H9 (cell line): ENCODE measurements at regions not wholly inside any gene's neighbourhood (a gene's known extent, or its start where the extent isn't known, plus 50 kb on each side); places are given as distances from the start of the nearest gene placed in this dataset.

Experiments
- DNase-seq: peaks from one replicate; pipeline ENCODE4 v3.0.0-alpha.2; 2017
- H2AFZ ChIP-seq: one replicate; pipeline ENCODE4 v1.6.1; 2013; ENCODE audit warnings: mild to moderate bottlenecking, low read length, control low read depth, moderate library complexity
- H2AK5ac ChIP-seq: 2 replicates; pipeline ENCODE4 v1.6.1; 2013; ENCODE audit warnings: low read length, control low read depth, mixed read lengths; ENCODE audit not compliant: insufficient read length
- H2BK120ac ChIP-seq: one replicate; pipeline ENCODE4 v1.6.1; 2013; ENCODE audit warnings: low read depth, mild to moderate bottlenecking, low read length, control low read depth, inconsistent platforms; ENCODE audit not compliant: poor library complexity, severe bottlenecking
- H2BK12ac ChIP-seq: 2 replicates; pipeline ENCODE4 v1.6.1; 2013; ENCODE audit warnings: low read length, control low read depth, mixed read lengths, low read depth; ENCODE audit not compliant: insufficient read length
- H2BK15ac ChIP-seq: 2 replicates; pipeline ENCODE4 v1.6.1; 2013; ENCODE audit warnings: low read depth, low read length, control low read depth
- H2BK20ac ChIP-seq: one replicate; pipeline ENCODE4 v1.6.1; 2013; ENCODE audit warnings: low read depth, mild to moderate bottlenecking, low read length, control low read depth, inconsistent platforms; ENCODE audit not compliant: poor library complexity, severe bottlenecking
- H2BK5ac ChIP-seq: 2 replicates; pipeline ENCODE4 v1.6.1; 2013; ENCODE audit warnings: low read length, control low read depth, mixed read lengths; ENCODE audit not compliant: insufficient read length
- H3K14ac ChIP-seq: 2 replicates; pipeline ENCODE4 v1.6.1; 2013; ENCODE audit warnings: low read length, control low read depth; ENCODE audit not compliant: insufficient read depth
- H3K18ac ChIP-seq: 2 replicates; pipeline ENCODE4 v1.6.1; 2013; ENCODE audit warnings: low read depth, mild to moderate bottlenecking, mixed read lengths, low read length, control low read depth; ENCODE audit not compliant: insufficient read length
- H3K23ac ChIP-seq: 2 replicates; pipeline ENCODE4 v1.6.1; 2013; ENCODE audit warnings: low read length, control low read depth, mixed read lengths, low read depth; ENCODE audit not compliant: insufficient read length
- H3K23me2 ChIP-seq: 2 replicates; pipeline ENCODE4 v1.6.1; 2013; ENCODE audit warnings: low read depth, mild to moderate bottlenecking, mixed read lengths, low read length, control low read depth; ENCODE audit not compliant: insufficient read length, poor library complexity, severe bottlenecking
- H3K27ac ChIP-seq: 2 replicates; pipeline ENCODE4 v1.5.1; 2013; ENCODE audit warnings: low read length, control low read depth, mixed read lengths, low read depth; ENCODE audit not compliant: insufficient read length
- H3K27me3 ChIP-seq: 2 replicates; pipeline ENCODE4 v1.6.1; 2013; ENCODE audit warnings: low read length, control low read depth, inconsistent platforms; ENCODE audit not compliant: insufficient read depth
- H3K4ac ChIP-seq: 2 replicates; pipeline ENCODE4 v1.6.1; 2013; ENCODE audit warnings: low read depth, mild to moderate bottlenecking, control low read depth, inconsistent platforms, low read length, moderate library complexity
- H3K4me1 ChIP-seq: 2 replicates; pipeline ENCODE4 v1.6.1; 2013; ENCODE audit warnings: low read length, control low read depth, inconsistent platforms; ENCODE audit not compliant: insufficient read depth
- H3K4me2 ChIP-seq: 2 replicates; pipeline ENCODE4 v1.6.1; 2013; ENCODE audit warnings: low read length, control low read depth, mixed read lengths; ENCODE audit not compliant: insufficient read length, insufficient read depth
- H3K56ac ChIP-seq: 2 replicates; pipeline ENCODE4 v1.6.1; 2013; ENCODE audit warnings: low read depth, mild to moderate bottlenecking, mixed read lengths, low read length, control low read depth; ENCODE audit not compliant: insufficient read length
- H3K79me1 ChIP-seq: 2 replicates; pipeline ENCODE4 v1.6.1; 2013; ENCODE audit warnings: low read depth, mild to moderate bottlenecking, moderate library complexity, low read length, control low read depth, inconsistent platforms; ENCODE audit not compliant: insufficient read depth, poor library complexity, severe bottlenecking
- H3K79me2 ChIP-seq: 2 replicates; pipeline ENCODE4 v1.6.1; 2013; ENCODE audit warnings: low read length, control low read depth, inconsistent platforms; ENCODE audit not compliant: insufficient read depth
- H3K9ac ChIP-seq: 2 replicates; pipeline ENCODE4 v1.6.1; 2013; ENCODE audit warnings: low read length, control low read depth, mixed read lengths; ENCODE audit not compliant: insufficient read length; ENCODE audit errors: extremely low read depth
- H3K9me3 ChIP-seq: one replicate; pipeline ENCODE4 v1.6.1; 2013; ENCODE audit warnings: low read depth, low read length, inconsistent platforms; ENCODE audit not compliant: control insufficient read depth
- H3T11ph ChIP-seq: one replicate; pipeline ENCODE4 v1.6.1; 2013; ENCODE audit warnings: mild to moderate bottlenecking, low read length, control low read depth, inconsistent platforms
- H4K20me1 ChIP-seq: one replicate; pipeline ENCODE4 v1.6.1; 2013; ENCODE audit not compliant: control insufficient read depth, insufficient read length, insufficient read depth
- H4K5ac ChIP-seq: 2 replicates; pipeline ENCODE4 v1.6.1; 2013; ENCODE audit warnings: low read depth, mild to moderate bottlenecking, mixed read lengths, low read length, control low read depth; ENCODE audit not compliant: insufficient read length
- H4K8ac ChIP-seq: replicated peaks from 2 replicates; pipeline ENCODE4 v1.6.1; 2013; ENCODE audit warnings: low read length, control low read depth, mixed read lengths, low read depth; ENCODE audit not compliant: insufficient read length
- H4K91ac ChIP-seq: 2 replicates; pipeline ENCODE4 v1.6.1; 2013; ENCODE audit warnings: low read depth, mild to moderate bottlenecking, moderate library complexity, mixed read lengths, low read length, control low read depth; ENCODE audit not compliant: insufficient read length
- H3K27ac Mint-ChIP-seq, 3 experiments: 2 replicates in 2 of 3; 3 replicates in 1 of 3; pipeline ENCODE4 v1.8.0; 2020 to 2021; ENCODE audit warnings: mixed read lengths in 3 of 3, mild to moderate bottlenecking in 1 of 3, moderate library complexity in 1 of 3
- H3K27me3 Mint-ChIP-seq: 2 replicates; pipeline ENCODE4 v1.8.0; 2021; ENCODE audit warnings: low read depth, mild to moderate bottlenecking, moderate library complexity, mixed read lengths
- H3K36me3 Mint-ChIP-seq, 3 experiments: 2 replicates in 2 of 3; 3 replicates in 1 of 3; pipeline ENCODE4 v1.8.0; 2020 to 2021; ENCODE audit warnings: low read depth in 3 of 3, mixed read lengths in 3 of 3; ENCODE audit not compliant: insufficient read depth in 1 of 3
- H3K4me1 Mint-ChIP-seq, 2 experiments: 2 replicates each; pipeline ENCODE4 v1.8.0; 2020; ENCODE audit warnings: mixed read lengths in 2 of 2
- H3K4me3 Mint-ChIP-seq, 2 experiments: 2 replicates in 1 of 2; 3 replicates in 1 of 2; pipeline ENCODE4 v1.8.0; 2020 to 2021; ENCODE audit warnings: mild to moderate bottlenecking in 2 of 2, mixed read lengths in 2 of 2, moderate library complexity in 1 of 2
- H3K9me3 Mint-ChIP-seq, 2 experiments: 2 replicates in 1 of 2; 3 replicates in 1 of 2; pipeline ENCODE4 v1.8.0; 2020; ENCODE audit warnings: mild to moderate bottlenecking in 2 of 2, mixed read lengths in 2 of 2, moderate library complexity in 1 of 2
- WGBS: extraction: QIAGEN DNeasy Blood & Tissue Kit; methylation state at CpG from one replicate; pipeline ENCODE4 v1.1.7; 2013; ENCODE audit warnings: missing lambda C conversion rate, low lambda C conversion rate, mixed read lengths; ENCODE audit not compliant: insufficient read length; ENCODE audit errors: extremely low coverage; 5-methylcytosine and 5-hydroxymethylcytosine counted together
- TF ChIP-seq, protein P1 (sequence below): fragments of 200-600 bp; sonication (generic); conservative IDR thresholded peaks from 3 replicates; pipeline ENCODE4 v1.8.0; 2021; ENCODE audit warnings: antibody characterized with exemption, mild to moderate bottlenecking

DNA sequence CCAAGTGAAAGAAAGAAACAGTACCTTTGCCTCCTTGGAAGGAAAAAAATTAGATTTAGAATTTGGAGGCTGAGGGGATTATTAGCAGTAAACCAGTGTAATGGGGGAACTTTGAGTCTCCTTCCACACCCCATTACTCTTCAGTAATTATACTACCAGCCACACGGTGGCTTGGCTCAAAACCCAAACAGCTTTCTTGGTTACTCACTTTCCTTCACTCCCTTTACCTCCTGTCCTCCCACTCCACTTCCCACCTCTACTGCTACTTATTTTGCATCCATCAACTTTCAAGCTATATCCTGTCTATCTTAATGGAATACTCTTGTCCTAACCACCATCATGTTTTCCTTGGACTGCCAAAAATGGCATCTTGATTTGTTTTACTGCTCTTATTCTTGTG, 310.6 kb upstream of the AADAT start:
- Mint-ChIP-seq H3K27me3 (no peaks in the 10 kb centered on the region), H3K36me3 (peaks cover 0 to 9% (median 3%) of the 10 kb centered on the region in 3 experiments; a peak in 3 of 7 replicates), H3K27ac (no peak overlapping the region; a peak in 1 of 7 replicates), H3K9me3 (peaks cover 12 to 14% of the 10 kb centered on the region in 2 experiments; a peak in 4 of 5 replicates), H3K4me1 (no peaks in the 10 kb centered on the region), H3K4me3 (no peak overlapping the region)
- H2AFZ ChIP-seq: no peak overlapping the region
- no peak for DNase-seq
- TF ChIP-seq, protein P1, sequence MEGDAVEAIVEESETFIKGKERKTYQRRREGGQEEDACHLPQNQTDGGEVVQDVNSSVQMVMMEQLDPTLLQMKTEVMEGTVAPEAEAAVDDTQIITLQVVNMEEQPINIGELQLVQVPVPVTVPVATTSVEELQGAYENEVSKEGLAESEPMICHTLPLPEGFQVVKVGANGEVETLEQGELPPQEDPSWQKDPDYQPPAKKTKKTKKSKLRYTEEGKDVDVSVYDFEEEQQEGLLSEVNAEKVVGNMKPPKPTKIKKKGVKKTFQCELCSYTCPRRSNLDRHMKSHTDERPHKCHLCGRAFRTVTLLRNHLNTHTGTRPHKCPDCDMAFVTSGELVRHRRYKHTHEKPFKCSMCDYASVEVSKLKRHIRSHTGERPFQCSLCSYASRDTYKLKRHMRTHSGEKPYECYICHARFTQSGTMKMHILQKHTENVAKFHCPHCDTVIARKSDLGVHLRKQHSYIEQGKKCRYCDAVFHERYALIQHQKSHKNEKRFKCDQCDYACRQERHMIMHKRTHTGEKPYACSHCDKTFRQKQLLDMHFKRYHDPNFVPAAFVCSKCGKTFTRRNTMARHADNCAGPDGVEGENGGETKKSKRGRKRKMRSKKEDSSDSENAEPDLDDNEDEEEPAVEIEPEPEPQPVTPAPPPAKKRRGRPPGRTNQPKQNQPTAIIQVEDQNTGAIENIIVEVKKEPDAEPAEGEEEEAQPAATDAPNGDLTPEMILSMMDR: peak; percentile 51
- H4K5ac ChIP-seq: no peak overlapping the region
- H3K27me3 ChIP-seq: no peaks in the 10 kb centered on the region
- no peak overlapping the region for H3K14ac ChIP-seq
- H3K79me2 ChIP-seq: no peaks in the 10 kb centered on the region
- no peak overlapping the region for H3K23ac ChIP-seq
- no CpG with 5 or more reads among the region's 1 CpG for WGBS
- no peak overlapping the region for H3T11ph ChIP-seq
- no peak overlapping the region for H2BK15ac ChIP-seq
- H4K20me1 ChIP-seq: no peaks in the 10 kb centered on the region
- no peaks in the 10 kb centered on the region for H3K9me3 ChIP-seq
- no peak overlapping the region for H3K18ac ChIP-seq
- H3K23me2 ChIP-seq: no peaks in the 10 kb centered on the region
- H3K4me2 ChIP-seq: no peak overlapping the region
- H4K8ac ChIP-seq: no peak overlapping the region
- H3K4me1 ChIP-seq: no peaks in the 10 kb centered on the region
- no peak overlapping the region for H4K91ac ChIP-seq
- no peak overlapping the region for H2BK20ac ChIP-seq
- H2BK12ac ChIP-seq: no peak overlapping the region
- no peak overlapping the region for H3K9ac ChIP-seq
- no peak overlapping the region for H2BK120ac ChIP-seq
- H2BK5ac ChIP-seq: no peak overlapping the region
- no peak overlapping the region for H3K4ac ChIP-seq
- no peak overlapping the region for H3K27ac ChIP-seq
- H3K56ac ChIP-seq: no peak overlapping the region
- H3K79me1 ChIP-seq: no peaks in the 10 kb centered on the region
- H2AK5ac ChIP-seq: no peak overlapping the region
